HS-27A (cell line): ENCODE measurements at regions not wholly inside any gene's neighbourhood (a gene's known extent, or its start where the extent isn't known, plus 50 kb on each side); places are given as distances from the start of the nearest gene placed in this dataset.
"Not testable (repeated sequence)": the region's sequence is repeated elsewhere in the genome, so short reads cannot be mapped to it uniquely, and the experiment has no call there.

ENCODE experiments used
- DNase-seq: peaks from one replicate; pipeline ENCODE4 v3.0.0-alpha.2; 2012; ENCODE audit warnings: low read depth, missing footprints

GRCh38 chr3:75446948-75447347 lies 217.2 kb upstream of the FRG2C start:
- not testable (repeated sequence) for DNase-seq

GRCh38 chr3:75453328-75453727 lies 210.8 kb upstream of the FRG2C start:
- DNase-seq: not testable (repeated sequence)

- DNase-seq: not testable (repeated sequence)
These were observed 210.3 kb upstream of the FRG2C start for GRCh38 chr3:75453839-75454238.

DNA sequence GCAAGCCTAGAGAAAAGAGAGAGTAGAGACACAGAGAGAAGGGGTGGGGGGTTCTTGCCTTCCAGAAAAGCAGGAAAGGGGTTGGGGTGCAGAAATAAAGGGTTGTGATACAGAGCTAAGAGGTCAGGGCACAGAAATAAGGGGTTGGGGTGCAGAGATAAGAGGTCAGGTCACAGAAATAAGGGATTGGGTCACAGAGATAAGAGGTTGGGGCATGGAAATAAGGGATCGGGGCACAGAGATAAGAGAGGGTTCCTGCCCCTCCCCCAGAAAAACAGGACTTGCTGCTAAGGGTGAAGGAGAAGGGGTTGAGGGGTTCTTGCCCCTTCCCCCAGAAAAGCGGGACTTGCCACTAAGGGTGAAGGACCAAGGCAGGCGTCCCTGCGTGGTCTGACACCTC lies 189.6 kb upstream of the FRG2C start:
- not testable (repeated sequence) for DNase-seq

- not testable (repeated sequence) for DNase-seq
These were observed 167.5 kb upstream of the FRG2C start for GRCh38 chr3:75496600-75496999.

DNA sequence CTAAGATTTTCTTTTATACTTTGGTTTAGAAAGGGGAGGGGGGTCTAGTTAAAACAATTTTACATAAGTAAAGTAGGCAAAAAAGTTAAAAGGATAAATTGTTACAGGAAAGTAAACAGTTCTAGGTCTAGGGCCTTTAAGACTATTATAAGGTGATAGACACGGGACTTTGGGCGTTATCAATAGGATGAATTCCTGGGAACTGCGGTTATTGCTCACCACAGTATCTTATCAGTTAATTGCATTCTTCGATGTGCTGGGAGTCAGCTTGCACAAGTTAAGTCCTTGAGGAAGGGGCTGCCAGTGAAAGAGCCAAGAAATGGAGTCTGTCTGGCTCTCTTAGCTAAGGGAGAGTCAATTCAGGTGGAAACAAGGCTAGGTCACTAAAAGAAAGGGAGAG lies 163.8 kb upstream of the FRG2C start:
- DNase-seq: not testable (repeated sequence)

DNA sequence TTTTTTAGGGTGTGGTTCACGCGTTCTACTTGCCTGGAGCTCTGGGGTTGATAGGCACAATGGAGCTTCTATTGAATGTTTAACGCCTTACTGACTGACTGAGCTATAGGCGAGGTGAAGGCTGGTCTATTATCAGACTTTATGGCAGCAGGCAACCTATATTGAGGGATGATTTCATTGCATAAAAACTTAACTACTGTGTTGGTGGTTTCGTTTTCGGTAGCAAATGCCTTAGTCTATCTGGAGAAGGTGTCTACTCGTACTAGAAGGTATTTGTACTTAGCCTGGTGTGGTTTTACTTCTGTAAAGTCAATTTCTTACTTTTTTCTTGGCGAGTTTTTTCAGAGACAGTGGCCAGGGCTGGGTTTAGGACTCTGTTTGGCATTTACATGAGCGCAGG lies 162.0 kb upstream of the FRG2C start:
- not testable (repeated sequence) for DNase-seq

DNA sequence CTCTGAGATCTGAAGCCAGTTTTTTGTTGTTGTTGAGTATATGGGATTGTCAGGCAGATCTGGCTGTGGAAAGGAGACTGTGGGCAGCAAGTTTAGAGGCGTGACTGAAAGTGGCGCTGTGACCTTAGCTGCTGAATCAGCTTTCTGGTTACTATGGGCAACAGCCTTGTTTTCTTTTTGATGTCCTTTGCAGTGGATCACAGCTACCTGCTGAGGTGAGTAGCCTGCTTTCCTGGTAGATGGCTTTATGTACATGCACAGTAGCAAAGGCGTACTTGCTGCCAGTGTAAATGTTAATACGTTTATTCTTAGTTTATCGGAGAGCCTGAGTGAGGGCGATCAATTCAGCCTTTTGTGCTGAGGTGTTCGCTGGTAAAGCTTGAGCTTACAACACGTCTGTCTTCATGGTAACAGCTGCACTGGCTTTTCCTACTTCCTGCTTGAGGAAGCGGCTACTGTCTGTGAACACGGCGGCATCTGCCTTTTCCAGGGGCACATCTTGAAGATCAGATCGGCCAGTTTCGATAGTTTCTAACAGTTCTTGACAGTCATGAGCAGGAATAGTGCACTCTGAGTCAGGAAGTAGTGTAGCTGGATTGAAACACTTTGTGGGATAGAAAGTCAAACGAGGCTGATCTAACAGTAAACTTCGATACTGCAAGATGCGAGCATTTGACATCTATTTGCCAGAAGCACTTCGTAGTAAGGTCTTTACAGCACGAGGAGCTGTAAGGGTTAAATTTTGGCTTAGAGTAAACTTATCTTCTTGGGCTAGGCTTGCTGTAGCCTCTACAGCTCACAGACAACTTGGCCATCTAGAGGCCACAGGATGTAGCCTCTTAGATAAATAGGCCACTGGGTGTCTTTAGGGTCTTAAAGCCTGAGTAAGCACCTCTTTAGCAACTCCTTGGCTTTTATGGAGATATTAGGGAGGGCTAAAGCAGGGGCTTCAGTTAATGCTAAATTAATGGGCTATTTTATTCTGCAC lies 161.1 kb upstream of the FRG2C start:
- DNase-seq: not testable (repeated sequence)

- DNase-seq: no peak
These were observed 157.5 kb upstream of the FRG2C start for GRCh38 chr3:75506603-75507002.

DNA sequence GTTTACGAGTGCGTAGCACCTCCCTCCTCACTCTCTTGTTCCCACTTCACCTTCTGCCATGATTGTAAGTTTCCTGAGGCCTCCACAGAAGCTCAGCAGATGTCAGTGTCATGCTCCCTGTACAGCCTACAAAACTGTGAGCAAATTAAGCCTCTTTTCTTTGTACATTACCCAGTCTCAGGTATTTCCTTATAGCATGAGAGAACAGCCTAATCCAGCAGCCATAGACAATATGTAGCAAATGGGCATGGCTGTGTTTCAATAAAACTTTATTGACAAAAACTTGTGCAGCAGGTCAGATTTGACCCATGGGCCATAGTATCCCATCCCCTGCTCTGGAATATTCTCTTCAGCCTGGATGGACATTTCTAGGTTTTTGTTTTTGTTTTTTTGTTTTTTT lies 156.2 kb upstream of the FRG2C start:
- DNase-seq: not testable (repeated sequence)

- DNase-seq: not testable (repeated sequence)
These were observed 136.5 kb upstream of the FRG2C start for GRCh38 chr3:75527657-75528056.

DNA sequence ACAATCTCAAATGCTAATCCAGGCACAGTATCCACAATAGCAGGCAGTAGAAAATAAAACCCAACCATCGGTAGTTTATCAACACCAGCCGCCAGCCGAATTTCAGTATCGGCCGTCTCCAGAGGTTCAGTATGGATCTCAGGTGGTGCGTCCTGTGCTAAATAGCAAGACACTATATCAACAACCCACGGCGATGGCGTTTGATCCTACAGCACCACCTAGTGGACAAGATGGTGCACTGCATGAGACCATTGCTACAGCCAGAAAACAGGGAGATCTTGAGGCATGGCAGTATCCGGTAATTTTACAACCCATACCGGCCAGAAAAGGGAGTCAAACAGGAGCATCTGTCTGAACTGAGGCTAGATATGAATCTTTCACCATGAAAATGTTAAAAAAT lies 112.0 kb upstream of the FRG2C start:
- DNase-seq: not testable (repeated sequence)

- not testable (repeated sequence) for DNase-seq
These were observed 99.7 kb upstream of the FRG2C start for GRCh38 chr3:75564427-75564826.

GRCh38 chr3:75572303-75572702 lies 91.8 kb upstream of the FRG2C start:
- DNase-seq: not testable (repeated sequence)

DNA sequence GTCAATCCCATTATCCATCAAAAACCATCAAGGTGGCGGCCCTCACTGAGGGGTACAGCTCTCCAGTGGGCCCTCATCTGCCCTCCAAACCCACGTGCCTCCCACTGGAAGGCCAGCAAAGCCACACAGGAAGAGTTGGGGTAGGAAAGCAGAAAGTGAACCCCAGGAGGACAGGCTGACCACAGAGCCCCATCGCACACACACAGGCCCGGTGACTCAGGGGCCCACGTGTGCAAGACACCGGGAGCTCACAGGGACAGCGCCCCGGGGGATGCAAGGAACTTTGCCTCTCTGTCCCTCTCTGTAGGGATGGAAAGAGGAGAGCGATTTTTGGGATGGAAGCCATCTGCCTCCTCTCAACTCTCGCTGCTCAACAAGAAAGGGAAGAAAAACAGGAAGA lies 85.0 kb upstream of the FRG2C start:
- not testable (repeated sequence) for DNase-seq

- not testable (repeated sequence) for DNase-seq
These were observed 84.6 kb upstream of the FRG2C start for GRCh38 chr3:75579536-75579935.

GRCh38 chr3:75579981-75580782 lies 83.9 kb upstream of the FRG2C start:
- not testable (repeated sequence) for DNase-seq

GRCh38 chr3:75582536-75582935 lies 81.6 kb upstream of the FRG2C start:
- not testable (repeated sequence) for DNase-seq

DNA sequence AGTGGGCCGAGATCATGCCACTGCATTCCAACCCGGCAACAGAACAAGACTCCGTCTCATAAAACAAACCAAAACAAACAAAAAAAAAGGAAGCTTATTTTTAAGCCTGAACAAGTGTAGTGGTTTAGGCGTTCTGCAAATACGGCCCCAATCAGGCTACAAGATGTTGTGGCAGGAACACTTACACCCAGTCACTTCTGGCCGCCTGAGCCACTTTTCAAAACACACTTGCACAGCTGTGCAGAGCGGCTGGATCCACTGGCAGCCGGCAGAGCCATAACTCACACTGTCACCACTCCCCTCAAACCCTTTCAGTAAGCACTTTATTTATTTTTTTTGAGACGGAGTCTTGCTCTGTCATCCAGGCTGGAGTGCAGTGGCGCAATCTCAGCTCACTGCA lies 81.0 kb upstream of the FRG2C start:
- DNase-seq: not testable (repeated sequence)

DNA sequence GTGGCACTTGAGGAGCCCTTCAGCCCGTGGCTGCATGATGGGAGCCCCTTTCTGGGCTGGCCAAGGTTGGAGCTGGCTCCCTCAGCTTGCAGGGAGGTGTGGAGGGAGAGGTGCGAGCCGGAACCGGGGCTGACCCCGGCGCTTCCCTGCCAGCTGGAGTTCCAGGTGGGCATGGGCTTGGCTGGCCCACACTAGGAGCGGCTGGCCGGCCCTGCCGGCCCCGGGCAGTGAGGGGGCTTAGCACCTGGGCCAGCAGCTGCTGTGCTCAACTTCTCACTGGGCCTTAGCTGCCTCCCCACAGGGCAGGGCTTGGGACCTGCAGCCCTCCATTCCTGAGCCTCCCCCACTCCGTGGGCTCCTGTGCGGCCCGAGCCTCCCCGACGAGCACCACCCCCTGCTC lies 76.4 kb upstream of the FRG2C start:
- not testable (repeated sequence) for DNase-seq

DNA sequence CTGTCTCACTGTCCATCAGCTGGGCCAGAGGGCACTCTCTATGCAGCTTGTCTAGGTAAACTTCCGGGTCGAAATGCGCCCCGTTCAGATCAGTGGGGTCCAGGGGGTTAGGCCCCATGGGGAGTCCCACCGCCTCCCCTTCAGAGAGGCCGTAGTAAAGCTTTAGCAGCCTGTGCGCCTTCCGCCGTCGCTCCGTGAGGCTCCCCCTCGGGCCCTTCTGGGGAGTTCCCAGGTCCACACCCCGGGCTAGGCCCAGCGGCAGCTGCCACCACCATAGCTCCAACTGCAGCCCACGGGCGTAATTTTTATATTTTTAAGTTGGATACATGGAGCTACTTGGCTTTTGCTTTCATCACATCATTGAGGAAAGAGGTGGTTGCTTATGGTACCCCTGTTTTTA lies 73.7 kb upstream of the FRG2C start:
- DNase-seq: not testable (repeated sequence)

- DNase-seq: not testable (repeated sequence)
These were observed 59.7 kb upstream of the FRG2C start for GRCh38 chr3:75604286-75604934.
